HCT116 (cell line): ENCODE measurements at regions not wholly inside any gene's neighbourhood (a gene's known extent, or its start where the extent isn't known, plus 50 kb on each side); places are given as distances from the start of the nearest gene placed in this dataset.
"Not testable (repeated sequence)": the region's sequence is repeated elsewhere in the genome, so short reads cannot be mapped to it uniquely, and the experiment has no call there.

Experiments used
- ATAC-seq: fragments of 200-7000 bp; cut with Tn5 transposase; 2 replicates; pipeline ENCODE4 v1.9.1; 2020; ENCODE audit warnings: mild to moderate bottlenecking, moderate library complexity
- BruUV-seq: library from RNA; stranded (reverse); fragments of 400-500 nt; replicated peaks from 2 replicates; lab custom pipeline; 2021; lab: Mats Ljungman, UMichigan
- CTCF ChIA-PET: fragments of 300-600 bp; sonication (Branson Sonifier 250); formaldehyde crosslinking; loops from one replicate; lab custom pipeline; 2021; ENCODE audit warnings: antibody characterized with exemption; lab: Charles Lee
- POLR2A ChIA-PET: fragments of 300-600, 350-600 bp; sonication (Branson Sonifier 250); formaldehyde crosslinking; loops from one replicate; lab custom pipeline; 2021; ENCODE audit warnings: antibody characterized with exemption; lab: Charles Lee
- RAD21 ChIA-PET, 2 experiments: fragments of 300-600 bp; sonication (Branson Sonifier 250); formaldehyde crosslinking; loops; one replicate each; lab custom pipeline; 2023; ENCODE audit warnings: low total read pairs in 2 of 2; ENCODE audit not compliant: uncharacterized antibody in 2 of 2, unreplicated experiment in 2 of 2, low non-redundant PET in 1 of 2; lab: Charles Lee
- DNase-seq: peaks from one replicate; pipeline ENCODE4 v3.0.0-alpha.2; 2010; ENCODE audit warnings: low read depth, low spot score
- H2AFZ ChIP-seq: fragments of 200-600 bp; shearing (Covaris generic), sonication (generic); 2 replicates; pipeline ENCODE4 v1.6.1; 2017; ENCODE audit warnings: low read depth, mixed run types, mixed read lengths, antibody characterized with exemption, low read length; ENCODE audit not compliant: poor library complexity, severe bottlenecking
- H3K27ac ChIP-seq: 2 replicates; pipeline ENCODE4 v1.5.1; 2012; ENCODE audit warnings: low read depth, low read length
- H3K27me3 ChIP-seq: fragments of 200-600 bp; sonication (generic); 2 replicates; pipeline ENCODE4 v1.6.1; 2016; ENCODE audit warnings: mixed run types, low read length, mixed read lengths; ENCODE audit not compliant: insufficient read depth
- H3K36me3 ChIP-seq, 2 experiments: fragments of 200-500 bp in 1 of 2; fragments of 200-600 bp in 1 of 2; sonication (Bioruptor generic) in 1 of 2; sonication (generic) in 1 of 2; 2 replicates each; pipeline versions ENCODE4 v1.5.1 to v1.6.1; 2014 to 2016; ENCODE audit warnings: low read length in 2 of 2, inconsistent platforms in 1 of 2, mixed read lengths in 1 of 2, mixed run types in 1 of 2; ENCODE audit not compliant: insufficient read depth in 2 of 2, control insufficient read depth in 1 of 2
- H3K4me1 ChIP-seq, 2 experiments: fragments of 200-600 bp in 1 of 2; sonication (generic) in 1 of 2; 2 replicates each; pipeline versions ENCODE4 v1.5.1 to v1.6.1; 2012 to 2017; ENCODE audit warnings: low read length in 2 of 2, inconsistent platforms in 1 of 2, mild to moderate bottlenecking in 1 of 2, mixed read lengths in 1 of 2, mixed run types in 1 of 2, moderate library complexity in 1 of 2; ENCODE audit not compliant: insufficient read depth in 2 of 2, control insufficient read depth in 1 of 2
- H3K4me2 ChIP-seq: fragments of 200-600 bp; sonication (generic); 2 replicates; pipeline ENCODE4 v1.6.1; 2017; ENCODE audit warnings: mixed run types, low read length, mixed read lengths
- H3K4me3 ChIP-seq, 2 experiments: fragments of 200-600 bp in 1 of 2; sonication (generic) in 1 of 2; replicated peaks in 1 of 2; 2 replicates each; pipeline ENCODE4 v1.5.1; 2011 to 2016; ENCODE audit warnings: low read length in 2 of 2, control low read depth in 1 of 2, low read depth in 1 of 2, mild to moderate bottlenecking in 1 of 2, mixed read lengths in 1 of 2, mixed run types in 1 of 2
- H3K79me2 ChIP-seq: fragments of 200-600 bp; sonication (generic); 2 replicates; pipeline ENCODE4 v1.6.1; 2017; ENCODE audit warnings: mild to moderate bottlenecking, mixed run types, low read length, moderate library complexity, mixed read lengths; ENCODE audit not compliant: insufficient read depth
- H3K9ac ChIP-seq: fragments of 200-600 bp; sonication (generic); 2 replicates; pipeline ENCODE4 v1.6.1; 2016; ENCODE audit warnings: low read length, mixed read lengths
- H3K9me2 ChIP-seq: fragments of 200-600 bp; sonication (generic), shearing (Covaris generic); 2 replicates; pipeline ENCODE4 v1.6.1; 2017; ENCODE audit warnings: mixed run types, mild to moderate bottlenecking, moderate library complexity; ENCODE audit not compliant: insufficient read depth
- H3K9me3 ChIP-seq, 2 experiments: fragments of 200-500 bp in 1 of 2; fragments of 200-600 bp in 1 of 2; sonication (Bioruptor generic) in 1 of 2; sonication (generic) in 1 of 2; 2 replicates each; pipeline ENCODE4 v1.6.1; 2014 to 2017; ENCODE audit warnings: low read length in 2 of 2, mixed read lengths in 2 of 2, inconsistent platforms in 1 of 2, low read depth in 1 of 2, mild to moderate bottlenecking in 1 of 2, mixed run types in 1 of 2, moderate library complexity in 1 of 2; ENCODE audit not compliant: control insufficient read depth in 1 of 2, insufficient read depth in 1 of 2
- H4K20me1 ChIP-seq: fragments of 200-600 bp; sonication (generic), shearing (Covaris generic); 2 replicates; pipeline ENCODE4 v1.6.1; 2017; ENCODE audit warnings: mixed run types, mild to moderate bottlenecking, moderate library complexity; ENCODE audit not compliant: insufficient read depth
- CEBPB ChIP-seq: IDR thresholded peaks from 2 replicates; pipeline ENCODE4 v1.6.1; 2012; ENCODE audit warnings: low read depth
- EGR1 ChIP-seq: IDR thresholded peaks from 2 replicates; pipeline ENCODE4 v1.6.1; 2012; ENCODE audit warnings: low read depth
- POLR2AphosphoS5 ChIP-seq: IDR thresholded peaks from 2 replicates; pipeline ENCODE4 v1.6.1; 2011; ENCODE audit warnings: mild to moderate bottlenecking, low read depth, low read length, moderate library complexity
- SIN3A ChIP-seq: IDR thresholded peaks from 2 replicates; pipeline ENCODE4 v1.6.1; 2012; ENCODE audit warnings: low read depth
- SRF ChIP-seq: IDR thresholded peaks from 2 replicates; pipeline ENCODE4 v1.6.1; 2012; ENCODE audit warnings: low read depth
- TCF7L2 ChIP-seq: IDR thresholded peaks from 2 replicates; pipeline ENCODE4 v1.7.0; 2011; ENCODE audit warnings: borderline replicate concordance, inconsistent platforms; ENCODE audit not compliant: insufficient read depth, insufficient read length; ENCODE audit errors: extremely low read depth
- ZFX ChIP-seq: fragments of 450-650 bp; IDR thresholded peaks from 2 replicates; pipeline ENCODE4 v1.6.1; 2017
- intact Hi-C: fragments of 100-400 bp; cut with micrococcal nuclease; formaldehyde crosslinking; loops from 2 replicates; pipeline ENCODE4 v1.10.0; 2022
- TF ChIP-seq, protein P1 (sequence below): IDR thresholded peaks from 2 replicates; pipeline ENCODE4 v1.6.1; 2012
- TF ChIP-seq, protein P2 (sequence below), 3 experiments: fragments of 200-600 bp in 1 of 3; sonication (generic) in 1 of 3; IDR thresholded peaks in 2 of 3; conservative IDR thresholded peaks in 1 of 3; 2 replicates each; pipeline ENCODE4 v1.5.1; 2012 to 2017; ENCODE audit warnings: low read depth in 2 of 3, low read length in 2 of 3, antibody characterized with exemption in 1 of 3, borderline replicate concordance in 1 of 3, control low read depth in 1 of 3, mild to moderate bottlenecking in 1 of 3, mixed read lengths in 1 of 3, mixed run types in 1 of 3, moderate library complexity in 1 of 3; ENCODE audit not compliant: insufficient read depth in 1 of 3

DNA sequence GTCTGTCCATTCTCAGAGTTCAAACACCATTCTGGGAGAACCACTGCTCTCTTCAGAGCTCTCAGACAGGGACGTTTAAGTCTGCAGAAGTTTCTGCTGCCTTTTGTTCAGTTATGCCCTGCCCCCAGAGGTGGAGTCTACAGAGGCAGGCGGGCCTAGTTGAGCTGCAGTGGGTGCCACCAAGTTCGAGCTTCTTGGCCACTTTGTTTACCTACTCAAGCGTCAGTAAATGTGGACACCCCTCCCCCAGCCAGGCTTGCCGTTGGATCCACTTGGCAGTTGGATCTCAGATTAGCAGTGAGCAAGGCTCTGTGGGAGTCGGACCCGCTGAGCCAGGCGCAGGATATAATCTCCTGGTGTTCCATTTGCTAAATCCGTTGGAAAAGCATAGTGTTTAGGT, 601.5 kb downstream of the PKHD1 start:
- H4K20me1 ChIP-seq, H3K9me3 ChIP-seq, H3K4me1 ChIP-seq, DNase-seq, BruUV-seq, H2AFZ ChIP-seq, RAD21 ChIA-PET, H3K36me3 ChIP-seq, H3K27me3 ChIP-seq, CTCF ChIA-PET, H3K27ac ChIP-seq, H3K4me2 ChIP-seq, H3K9ac ChIP-seq, intact Hi-C loops, ATAC-seq, H3K79me2 ChIP-seq, POLR2A ChIA-PET, H3K9me2 ChIP-seq, H3K4me3 ChIP-seq: not testable (repeated sequence)

DNA sequence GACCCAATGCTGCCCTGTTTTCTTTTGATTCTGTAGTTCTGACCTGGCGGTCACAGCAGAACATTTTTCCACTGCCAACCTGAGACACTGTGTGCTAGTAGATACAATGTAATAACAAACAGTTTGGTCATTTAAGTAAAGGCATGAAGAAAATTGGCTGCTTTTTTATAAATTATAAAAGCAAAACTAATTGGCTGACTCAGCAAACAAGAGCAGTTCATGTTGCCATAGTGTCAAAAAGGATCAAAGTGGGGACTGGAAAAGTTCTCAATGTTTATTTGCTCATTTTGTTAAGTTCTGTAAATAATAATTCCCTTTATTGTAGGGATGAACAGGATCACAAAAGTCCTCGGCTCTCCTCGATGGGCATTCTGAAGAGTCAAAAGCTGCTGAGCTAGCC, 599.5 kb downstream of the PKHD1 start:
- DNase-seq (no peak), ATAC-seq (no peak)
- no peak overlapping the region for H3K9ac ChIP-seq
- RAD21 ChIA-PET: no interaction called here
- no peaks in the 10 kb centered on the region for H3K79me2 ChIP-seq
- CTCF ChIA-PET: no interaction called here
- H4K20me1 ChIP-seq: no peaks in the 10 kb centered on the region
- H3K9me2 ChIP-seq: no peaks in the 10 kb centered on the region
- no peak overlapping the region for H3K4me2 ChIP-seq
- H3K27me3 ChIP-seq: no peaks in the 10 kb centered on the region
- H2AFZ ChIP-seq: no peak overlapping the region
- H3K4me1 ChIP-seq: no peaks in the 10 kb centered on the region
- H3K27ac ChIP-seq: no peak overlapping the region
- intact Hi-C loops: no loop called here
- no TSS peak for BruUV-seq
- H3K36me3 ChIP-seq: no peaks in the 10 kb centered on the region
- H3K4me3 ChIP-seq: no peak overlapping the region
- no peak for TF ChIP-seq SRF
- TF ChIP-seq, protein P1, sequence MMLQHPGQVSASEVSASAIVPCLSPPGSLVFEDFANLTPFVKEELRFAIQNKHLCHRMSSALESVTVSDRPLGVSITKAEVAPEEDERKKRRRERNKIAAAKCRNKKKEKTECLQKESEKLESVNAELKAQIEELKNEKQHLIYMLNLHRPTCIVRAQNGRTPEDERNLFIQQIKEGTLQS: no peak
- no peak for TF ChIP-seq ZFX
- TF ChIP-seq EGR1: no peak
- no peak for TF ChIP-seq TCF7L2
- TF ChIP-seq POLR2AphosphoS5: no peak
- no peak for TF ChIP-seq CEBPB
- TF ChIP-seq, protein P2, sequence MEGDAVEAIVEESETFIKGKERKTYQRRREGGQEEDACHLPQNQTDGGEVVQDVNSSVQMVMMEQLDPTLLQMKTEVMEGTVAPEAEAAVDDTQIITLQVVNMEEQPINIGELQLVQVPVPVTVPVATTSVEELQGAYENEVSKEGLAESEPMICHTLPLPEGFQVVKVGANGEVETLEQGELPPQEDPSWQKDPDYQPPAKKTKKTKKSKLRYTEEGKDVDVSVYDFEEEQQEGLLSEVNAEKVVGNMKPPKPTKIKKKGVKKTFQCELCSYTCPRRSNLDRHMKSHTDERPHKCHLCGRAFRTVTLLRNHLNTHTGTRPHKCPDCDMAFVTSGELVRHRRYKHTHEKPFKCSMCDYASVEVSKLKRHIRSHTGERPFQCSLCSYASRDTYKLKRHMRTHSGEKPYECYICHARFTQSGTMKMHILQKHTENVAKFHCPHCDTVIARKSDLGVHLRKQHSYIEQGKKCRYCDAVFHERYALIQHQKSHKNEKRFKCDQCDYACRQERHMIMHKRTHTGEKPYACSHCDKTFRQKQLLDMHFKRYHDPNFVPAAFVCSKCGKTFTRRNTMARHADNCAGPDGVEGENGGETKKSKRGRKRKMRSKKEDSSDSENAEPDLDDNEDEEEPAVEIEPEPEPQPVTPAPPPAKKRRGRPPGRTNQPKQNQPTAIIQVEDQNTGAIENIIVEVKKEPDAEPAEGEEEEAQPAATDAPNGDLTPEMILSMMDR (IDR thresholded peaks at IDR 0.05 in 2 of 3, conservative IDR thresholded peaks at IDR 0.05 in 1 of 3; ENCODE audit: borderline replicate concordance in 1 of 3, insufficient read depth in 1 of 3, low read depth in 2 of 3, low read length in 2 of 3): no peak
- TF ChIP-seq SIN3A: no peak
- H3K9me3 ChIP-seq: no peaks in the 10 kb centered on the region; a peak in 2 of 4 replicates
- POLR2A ChIA-PET: no interaction called here
